ENCODE measurements at regions not wholly inside any gene's neighbourhood (a gene's known extent, or its start where the extent isn't known, plus 50 kb on each side); places are given as distances from the start of the nearest gene placed in this dataset.
"Not testable (repeated sequence)": the region's sequence is repeated elsewhere in the genome, so short reads cannot be mapped to it uniquely, and the experiment has no call there.

GRCh38 chr12:127038152-127038551, 1228.8 kb upstream of the TMEM132C start:
- H3K27ac ChIP-seq (ENCODE audit: low read length): no peak overlapping the region
- no peaks in the 10 kb centered on the region for H3K9me3 ChIP-seq (ENCODE audit: insufficient read depth, low read depth, low read length)
- no peaks in the 10 kb centered on the region for H3K4me1 ChIP-seq (ENCODE audit: insufficient read depth, low read length)
- H3K27me3 ChIP-seq (ENCODE audit: insufficient read depth, low read length): no peaks in the 10 kb centered on the region
- H3K36me3 ChIP-seq (ENCODE audit: insufficient read depth, low read depth, low read length): no peaks in the 10 kb centered on the region
- H3K4me3 ChIP-seq (ENCODE audit: low read length): no peak overlapping the region
- H3K9ac ChIP-seq (ENCODE audit: low read depth, low read length): no peak overlapping the region

- no peak overlapping the region for H3K9ac ChIP-seq (ENCODE audit: low read depth, low read length)
Observed at GRCh38 chr12:127038761-127039160, 1228.2 kb upstream of the TMEM132C start.

GRCh38 chr12:127041985-127042625, 1224.9 kb upstream of the TMEM132C start:
- Histone ChIP-seq H3K9me3 (ENCODE audit: insufficient read depth, low read depth, low read length) (no peaks in the 10 kb centered on the region), H3K27me3 (ENCODE audit: insufficient read depth, low read length) (no peaks in the 10 kb centered on the region), H3K36me3 (ENCODE audit: insufficient read depth, low read depth, low read length) (no peaks in the 10 kb centered on the region), H3K9ac (ENCODE audit: low read depth, low read length) (no peak overlapping the region), H3K4me3 (ENCODE audit: low read length) (no peak overlapping the region), H3K4me1 (ENCODE audit: insufficient read depth, low read length) (no peaks in the 10 kb centered on the region), H3K27ac (ENCODE audit: low read length) (no peak overlapping the region)

More at GRCh38 chr12:127038761-127039160, 1228.2 kb upstream of the TMEM132C start:
- Histone ChIP-seq H3K27ac (ENCODE audit: low read length) (no peak overlapping the region), H3K9me3 (ENCODE audit: insufficient read depth, low read depth, low read length) (no peaks in the 10 kb centered on the region), H3K4me3 (ENCODE audit: low read length) (no peak overlapping the region), H3K4me1 (ENCODE audit: insufficient read depth, low read length) (no peaks in the 10 kb centered on the region), H3K27me3 (ENCODE audit: insufficient read depth, low read length) (no peaks in the 10 kb centered on the region), H3K36me3 (ENCODE audit: insufficient read depth, low read depth, low read length) (no peaks in the 10 kb centered on the region)

GRCh38 chr12:127043731-127044130, 1223.2 kb upstream of the TMEM132C start:
- H3K27ac ChIP-seq (ENCODE audit: low read length): no peak overlapping the region
- H3K9me3 ChIP-seq (ENCODE audit: insufficient read depth, low read depth, low read length): no peaks in the 10 kb centered on the region
- no peak overlapping the region for H3K4me3 ChIP-seq (ENCODE audit: low read length)
- no peaks in the 10 kb centered on the region for H3K36me3 ChIP-seq (ENCODE audit: insufficient read depth, low read depth, low read length)
- H3K27me3 ChIP-seq (ENCODE audit: insufficient read depth, low read length): no peaks in the 10 kb centered on the region
- no peaks in the 10 kb centered on the region for H3K4me1 ChIP-seq (ENCODE audit: insufficient read depth, low read length)
- H3K9ac ChIP-seq (ENCODE audit: low read depth, low read length): no peak overlapping the region

- no peaks in the 10 kb centered on the region for H3K27me3 ChIP-seq (ENCODE audit: insufficient read depth, low read length)
- no peak overlapping the region for H3K27ac ChIP-seq (ENCODE audit: low read length)
- no peaks in the 10 kb centered on the region for H3K36me3 ChIP-seq (ENCODE audit: insufficient read depth, low read depth, low read length)
- H3K4me1 ChIP-seq (ENCODE audit: insufficient read depth, low read length): no peaks in the 10 kb centered on the region
- H3K4me3 ChIP-seq (ENCODE audit: low read length): no peak overlapping the region
- no peaks in the 10 kb centered on the region for H3K9me3 ChIP-seq (ENCODE audit: insufficient read depth, low read depth, low read length)
- no peak overlapping the region for H3K9ac ChIP-seq (ENCODE audit: low read depth, low read length)
Observed at GRCh38 chr12:127044836-127045235, 1222.1 kb upstream of the TMEM132C start.

- no peak overlapping the region for H3K4me3 ChIP-seq (ENCODE audit: low read length)
- no peaks in the 10 kb centered on the region for H3K9me3 ChIP-seq (ENCODE audit: insufficient read depth, low read depth, low read length)
- no peaks in the 10 kb centered on the region for H3K4me1 ChIP-seq (ENCODE audit: insufficient read depth, low read length)
- H3K36me3 ChIP-seq (ENCODE audit: insufficient read depth, low read depth, low read length): no peaks in the 10 kb centered on the region
- H3K9ac ChIP-seq (ENCODE audit: low read depth, low read length): no peak overlapping the region
- H3K27ac ChIP-seq (ENCODE audit: low read length): no peak overlapping the region
- H3K27me3 ChIP-seq (ENCODE audit: insufficient read depth, low read length): no peaks in the 10 kb centered on the region
Observed at GRCh38 chr12:127046467-127046866, 1220.5 kb upstream of the TMEM132C start.

- no peaks in the 10 kb centered on the region for H3K36me3 ChIP-seq (ENCODE audit: insufficient read depth, low read depth, low read length)
- no peak overlapping the region for H3K27ac ChIP-seq (ENCODE audit: low read length)
- H3K9me3 ChIP-seq (ENCODE audit: insufficient read depth, low read depth, low read length): no peaks in the 10 kb centered on the region
- no peak overlapping the region for H3K4me3 ChIP-seq (ENCODE audit: low read length)
- no peaks in the 10 kb centered on the region for H3K4me1 ChIP-seq (ENCODE audit: insufficient read depth, low read length)
- no peak overlapping the region for H3K9ac ChIP-seq (ENCODE audit: low read depth, low read length)
- H3K27me3 ChIP-seq (ENCODE audit: insufficient read depth, low read length): no peaks in the 10 kb centered on the region
Observed at GRCh38 chr12:127048057-127048456, 1218.9 kb upstream of the TMEM132C start.

GRCh38 chr12:127048525-127048924, 1218.4 kb upstream of the TMEM132C start:
- H3K4me1 ChIP-seq (ENCODE audit: insufficient read depth, low read length); H3K4me3 ChIP-seq (ENCODE audit: low read length); H3K27ac ChIP-seq (ENCODE audit: low read length): not testable (repeated sequence)

GRCh38 chr12:127051139-127051538, 1215.8 kb upstream of the TMEM132C start:
- no peaks in the 10 kb centered on the region for H3K9me3 ChIP-seq (ENCODE audit: insufficient read depth, low read depth, low read length)
- H3K4me3 ChIP-seq (ENCODE audit: low read length): no peak overlapping the region
- H3K36me3 ChIP-seq (ENCODE audit: insufficient read depth, low read depth, low read length): no peaks in the 10 kb centered on the region
- no peak overlapping the region for H3K27ac ChIP-seq (ENCODE audit: low read length)
- no peak overlapping the region for H3K9ac ChIP-seq (ENCODE audit: low read depth, low read length)
- H3K27me3 ChIP-seq (ENCODE audit: insufficient read depth, low read length): no peaks in the 10 kb centered on the region
- no peaks in the 10 kb centered on the region for H3K4me1 ChIP-seq (ENCODE audit: insufficient read depth, low read length)

More at GRCh38 chr12:127048525-127048924, 1218.4 kb upstream of the TMEM132C start:
- H3K9me3 ChIP-seq (ENCODE audit: insufficient read depth, low read depth, low read length); H3K9ac ChIP-seq (ENCODE audit: low read depth, low read length); H3K36me3 ChIP-seq (ENCODE audit: insufficient read depth, low read depth, low read length); H3K27me3 ChIP-seq (ENCODE audit: insufficient read depth, low read length): not testable (repeated sequence)

- H3K9me3 ChIP-seq (ENCODE audit: insufficient read depth, low read depth, low read length): no peaks in the 10 kb centered on the region
- no peaks in the 10 kb centered on the region for H3K36me3 ChIP-seq (ENCODE audit: insufficient read depth, low read depth, low read length)
- H3K9ac ChIP-seq (ENCODE audit: low read depth, low read length): no peak overlapping the region
- H3K27ac ChIP-seq (ENCODE audit: low read length): no peak overlapping the region
- no peak overlapping the region for H3K4me3 ChIP-seq (ENCODE audit: low read length)
- H3K4me1 ChIP-seq (ENCODE audit: insufficient read depth, low read length): no peaks in the 10 kb centered on the region
- H3K27me3 ChIP-seq (ENCODE audit: insufficient read depth, low read length): no peaks in the 10 kb centered on the region
Observed at GRCh38 chr12:127052511-127053232, 1214.3 kb upstream of the TMEM132C start.

GRCh38 chr12:127054531-127054930, 1212.4 kb upstream of the TMEM132C start:
- no peak overlapping the region for H3K27ac ChIP-seq (ENCODE audit: low read length)
- H3K27me3 ChIP-seq (ENCODE audit: insufficient read depth, low read length): no peaks in the 10 kb centered on the region
- H3K36me3 ChIP-seq (ENCODE audit: insufficient read depth, low read depth, low read length): no peaks in the 10 kb centered on the region
- H3K9ac ChIP-seq (ENCODE audit: low read depth, low read length): no peak overlapping the region
- H3K4me3 ChIP-seq (ENCODE audit: low read length): no peak overlapping the region
- no peaks in the 10 kb centered on the region for H3K4me1 ChIP-seq (ENCODE audit: insufficient read depth, low read length)
- no peaks in the 10 kb centered on the region for H3K9me3 ChIP-seq (ENCODE audit: insufficient read depth, low read depth, low read length)

- Histone ChIP-seq H3K4me3 (ENCODE audit: low read length) (no peak overlapping the region), H3K27me3 (ENCODE audit: insufficient read depth, low read length) (no peaks in the 10 kb centered on the region), H3K9ac (ENCODE audit: low read depth, low read length) (no peak overlapping the region), H3K36me3 (ENCODE audit: insufficient read depth, low read depth, low read length) (no peaks in the 10 kb centered on the region), H3K4me1 (ENCODE audit: insufficient read depth, low read length) (no peaks in the 10 kb centered on the region), H3K27ac (ENCODE audit: low read length) (no peak overlapping the region), H3K9me3 (ENCODE audit: insufficient read depth, low read depth, low read length) (no peaks in the 10 kb centered on the region)
Observed at GRCh38 chr12:127060310-127060847, 1206.6 kb upstream of the TMEM132C start.

Data from iPS-20b (cell line).